HG02852 (cell line): ENCODE measurements at regions not wholly inside any gene's neighbourhood (a gene's known extent, or its start where the extent isn't known, plus 50 kb on each side); places are given as distances from the start of the nearest gene placed in this dataset.
A peak's percentile ranks its signal among the peaks of the same experiment; 100 is the strongest.
"Not testable (repeated sequence)": the region's sequence is repeated elsewhere in the genome, so short reads cannot be mapped to it uniquely, and the experiment has no call there.

Source experiments
- ATAC-seq: cut with Tn5 transposase; IDR thresholded peaks from one replicate; pipeline ENCODE4 v1.9.1; 2021; ENCODE audit warnings: mild to moderate bottlenecking, moderate library complexity; ENCODE audit not compliant: unreplicated experiment

GRCh38 chr5:57915536-57915935, 432.9 kb upstream of the ACTBL2 start:
- ATAC-seq: no peak

DNA sequence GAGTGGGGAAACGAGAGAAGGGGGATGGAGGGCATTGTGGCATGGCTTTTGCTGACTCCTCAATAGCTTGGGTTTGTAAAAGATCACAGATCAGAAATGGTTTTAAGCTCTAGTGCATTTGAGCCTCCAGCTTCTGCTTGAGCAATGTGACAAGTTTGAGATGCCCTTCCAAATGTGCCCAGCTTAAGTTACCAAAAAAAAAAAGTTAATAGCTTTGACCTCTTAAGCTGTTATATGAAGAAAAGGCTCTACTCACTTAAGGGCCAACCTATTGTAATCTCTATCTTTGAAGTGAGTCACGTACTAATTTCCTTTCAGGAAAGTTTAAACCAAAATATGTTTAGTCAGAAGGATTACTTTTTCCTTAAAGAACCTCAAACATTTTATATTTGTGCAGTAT, 428.8 kb upstream of the ACTBL2 start:
- ATAC-seq: no peak

DNA sequence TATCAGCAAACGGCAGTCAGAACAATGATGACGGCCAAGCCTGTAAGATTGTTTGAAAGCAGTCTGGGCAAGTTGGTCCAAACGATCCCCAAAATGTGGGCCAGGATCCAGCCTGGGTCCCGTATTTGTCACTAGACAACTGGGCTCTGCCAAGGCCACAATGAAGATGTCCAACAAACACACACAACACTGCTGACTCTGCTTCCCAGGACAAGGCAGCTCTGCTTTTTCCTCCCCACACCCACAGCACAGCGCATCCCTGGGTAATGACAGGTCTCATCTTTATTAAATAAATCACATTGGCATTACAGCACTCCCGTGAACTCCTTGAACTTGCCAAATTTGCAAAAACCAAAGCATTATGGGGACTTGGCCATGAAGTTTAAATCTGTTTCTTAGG, 424.1 kb upstream of the ACTBL2 start:
- no peak for ATAC-seq

- ATAC-seq: no peak
Measured at GRCh38 chr5:57903458-57903857, 420.8 kb upstream of the ACTBL2 start.

GRCh38 chr5:57902095-57902494, 419.5 kb upstream of the ACTBL2 start:
- ATAC-seq: no peak

- no peak for ATAC-seq
Measured at GRCh38 chr5:57900381-57900944, 417.9 kb upstream of the ACTBL2 start.

- no peak for ATAC-seq
Measured at GRCh38 chr5:57896576-57896975, 414.0 kb upstream of the ACTBL2 start.

DNA sequence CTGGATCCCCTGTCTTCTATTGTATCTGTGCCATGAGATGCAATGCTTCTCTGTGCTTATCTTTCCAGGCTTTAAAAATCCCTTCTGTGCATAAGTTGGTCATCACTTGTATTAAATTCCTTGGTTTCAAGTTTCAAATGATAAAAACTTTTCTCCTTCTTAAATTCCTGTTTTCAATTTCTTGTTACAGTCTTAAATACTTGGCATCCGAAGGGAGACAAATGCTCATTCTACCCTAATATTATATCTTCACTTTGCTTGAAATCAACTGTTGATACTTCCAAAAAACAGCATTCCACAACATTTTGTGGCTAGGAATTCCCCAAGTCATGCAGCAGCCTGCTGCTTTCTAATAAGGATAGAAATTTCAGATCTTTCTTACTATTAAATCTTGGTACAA, 413.2 kb upstream of the ACTBL2 start:
- no peak for ATAC-seq

DNA sequence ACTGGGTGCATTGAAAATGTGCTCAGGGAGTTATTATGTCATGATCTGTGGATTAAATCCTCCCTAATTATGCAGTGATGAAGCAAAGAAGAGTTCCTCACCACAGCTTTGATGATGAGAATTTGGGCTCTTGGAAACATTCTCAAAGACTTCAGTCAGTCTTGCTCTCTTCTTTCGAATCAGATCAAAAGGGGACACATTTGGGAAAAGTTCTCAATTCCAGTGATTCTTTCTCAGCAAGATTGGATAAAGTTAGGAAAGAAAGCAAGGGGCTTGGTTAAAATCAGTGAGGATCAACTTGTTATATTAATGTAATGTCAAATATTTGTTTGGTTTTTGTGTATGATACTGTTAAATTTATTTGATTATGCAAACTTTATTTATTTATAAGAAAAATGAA, 411.3 kb upstream of the ACTBL2 start:
- ATAC-seq: no peak

- no peak for ATAC-seq
Measured at GRCh38 chr5:57891443-57891842, 408.8 kb upstream of the ACTBL2 start.

GRCh38 chr5:57889558-57889957, 406.9 kb upstream of the ACTBL2 start:
- ATAC-seq: no peak

DNA sequence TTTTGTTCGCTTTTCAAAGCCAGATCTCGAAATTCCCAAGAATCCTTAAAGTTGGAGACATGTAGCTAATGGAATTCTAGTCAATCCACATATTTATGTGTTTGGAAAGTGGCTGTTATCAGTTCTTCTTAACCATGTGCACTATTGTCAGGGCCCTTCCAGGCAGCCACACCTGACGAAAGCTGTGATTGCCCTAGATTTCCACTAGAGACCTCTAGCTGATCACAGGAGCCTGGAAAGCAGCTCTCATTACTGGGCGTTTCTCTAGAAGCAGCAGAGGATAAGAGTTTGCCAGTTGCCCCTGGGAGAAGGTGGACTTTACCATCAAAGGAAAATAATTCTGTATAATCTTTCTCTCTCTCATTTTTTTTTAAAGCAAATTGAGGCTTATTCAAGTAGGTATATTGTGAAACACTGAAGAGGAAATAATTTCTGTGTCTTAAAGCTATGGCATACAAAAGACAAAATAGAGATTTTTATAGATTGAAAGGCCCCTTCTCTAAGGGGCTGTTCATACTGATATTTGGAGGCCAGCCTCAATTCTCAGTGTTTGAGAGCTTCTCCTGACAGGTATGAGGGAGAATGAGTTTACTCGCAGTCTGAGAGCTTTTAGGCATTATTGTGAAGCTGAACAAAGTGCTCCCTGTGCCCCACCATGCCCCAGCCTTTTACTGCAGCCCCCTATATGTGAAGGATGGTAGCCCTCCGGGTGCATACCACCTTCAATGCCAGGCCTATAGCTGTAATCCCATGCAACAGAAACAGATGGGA, 405.4 kb upstream of the ACTBL2 start:
- ATAC-seq: peak; percentile 54

DNA sequence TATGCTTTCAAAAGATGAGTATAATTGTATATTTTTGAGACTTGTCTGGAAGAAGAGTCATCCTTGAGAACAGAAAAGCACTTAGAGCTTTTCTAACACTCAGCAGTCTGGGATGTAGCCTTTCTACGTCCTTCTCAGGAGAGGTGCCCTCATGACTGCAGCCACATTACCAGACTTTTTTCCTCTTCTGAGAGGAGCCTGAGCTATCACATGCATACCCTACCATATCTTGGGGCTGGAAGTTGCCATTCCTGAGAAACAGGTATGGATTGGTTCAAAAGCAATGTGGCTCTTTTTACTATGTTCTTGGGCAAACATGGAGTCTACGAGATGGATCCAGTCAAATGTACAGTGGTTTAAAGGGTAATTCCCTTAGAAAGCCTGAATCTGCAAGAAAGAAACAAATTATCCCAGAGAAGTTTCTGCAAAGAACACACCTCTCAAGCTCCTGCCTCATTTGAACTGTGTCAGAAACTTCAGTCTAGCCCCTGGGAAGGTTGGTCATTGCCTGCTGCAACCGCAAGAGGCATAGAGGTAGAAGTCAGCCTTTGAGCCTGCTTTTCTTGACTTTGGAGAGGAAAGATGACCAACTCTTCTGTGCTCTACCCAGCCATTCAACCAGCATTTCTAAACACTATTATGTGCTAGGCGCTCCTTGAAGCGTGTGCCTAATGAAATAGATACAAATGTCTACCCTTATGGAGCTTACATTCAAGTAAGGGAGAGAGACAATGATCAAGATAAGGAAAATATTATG, 401.9 kb upstream of the ACTBL2 start:
- ATAC-seq: no peak

DNA sequence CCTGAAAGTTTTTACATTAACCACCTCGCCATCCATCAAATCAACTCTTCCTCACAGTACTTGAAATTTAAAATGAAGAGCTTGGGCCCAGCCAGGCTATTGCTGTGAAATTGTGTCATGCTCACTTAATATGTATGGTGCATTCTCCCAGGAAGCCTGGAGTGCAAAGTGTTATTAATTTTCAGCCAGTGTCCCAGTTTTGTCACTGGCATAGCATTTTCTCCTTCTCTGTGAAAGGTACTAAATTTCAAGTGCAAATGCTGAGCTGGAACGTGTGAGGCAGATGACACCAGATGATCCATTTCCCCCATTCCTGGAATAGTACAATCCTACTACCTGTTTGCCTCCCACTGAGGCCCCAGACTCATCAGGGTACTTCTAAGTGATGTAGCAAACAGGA, 397.6 kb upstream of the ACTBL2 start:
- no peak for ATAC-seq

DNA sequence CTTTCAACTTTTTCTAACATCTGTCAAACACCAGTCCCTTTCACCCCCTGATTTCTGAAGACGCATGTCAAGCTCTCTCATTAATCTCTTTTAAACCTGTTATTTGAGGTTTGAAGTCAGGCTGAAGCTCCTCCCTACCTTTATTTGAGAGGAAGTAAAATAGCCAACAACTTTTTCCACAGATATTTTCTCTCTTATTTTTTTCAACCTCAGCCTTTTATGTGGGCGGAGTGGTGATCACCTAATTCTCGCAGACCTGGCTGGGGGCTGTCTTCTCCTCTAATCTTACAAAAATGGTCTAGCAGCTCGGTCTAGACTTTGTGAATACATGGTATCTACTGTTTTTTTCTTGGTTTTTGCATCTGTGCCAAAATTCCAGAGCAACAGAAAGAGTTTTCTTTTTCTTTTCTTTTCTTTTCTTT, 395.7 kb upstream of the ACTBL2 start:
- ATAC-seq: no peak

- no peak for ATAC-seq
Measured at GRCh38 chr5:57871496-57871895, 388.9 kb upstream of the ACTBL2 start.

GRCh38 chr5:57870267-57870666, 387.7 kb upstream of the ACTBL2 start:
- not testable (repeated sequence) for ATAC-seq

DNA sequence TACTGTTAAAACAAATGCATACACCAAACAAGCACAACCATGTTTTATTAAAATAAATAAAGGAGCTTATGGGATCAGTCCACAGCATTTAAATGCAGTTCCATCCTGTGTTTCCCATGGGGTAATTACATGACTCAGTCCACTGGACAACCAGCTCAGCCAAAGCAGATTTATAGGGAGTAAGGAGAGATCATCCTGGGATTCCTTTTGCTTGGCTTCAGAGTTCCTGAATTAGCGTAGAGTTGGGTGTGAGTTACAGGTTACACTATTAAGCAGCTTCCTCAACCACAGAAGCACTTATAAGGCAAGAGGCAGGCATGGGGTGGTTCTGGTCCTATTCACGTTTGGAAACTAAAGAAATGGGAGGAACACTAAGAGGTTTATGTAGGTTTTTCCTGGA, 381.1 kb upstream of the ACTBL2 start:
- ATAC-seq: no peak

- no peak for ATAC-seq
Measured at GRCh38 chr5:57862942-57863341, 380.3 kb upstream of the ACTBL2 start.

DNA sequence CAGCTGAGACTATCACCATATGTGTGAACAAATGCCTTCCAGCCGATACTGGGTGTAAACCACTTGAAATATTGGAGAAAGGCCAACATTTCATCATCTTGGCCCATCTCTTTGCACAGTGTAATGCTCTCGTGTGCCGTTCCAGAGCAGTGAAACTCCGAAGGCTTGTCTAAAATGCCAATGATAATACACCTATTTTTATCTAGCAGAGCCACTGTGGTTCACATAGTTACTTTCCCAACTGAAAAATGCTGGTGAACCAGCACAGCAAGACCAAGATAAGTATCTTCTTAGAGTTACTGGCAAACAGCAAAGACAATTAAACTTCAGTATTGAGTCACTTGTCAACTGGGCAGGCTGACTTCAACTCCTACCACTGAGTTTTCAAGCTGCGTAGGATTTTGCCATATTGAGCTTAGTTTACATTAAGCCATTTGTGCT, 379.9 kb upstream of the ACTBL2 start:
- no peak for ATAC-seq

DNA sequence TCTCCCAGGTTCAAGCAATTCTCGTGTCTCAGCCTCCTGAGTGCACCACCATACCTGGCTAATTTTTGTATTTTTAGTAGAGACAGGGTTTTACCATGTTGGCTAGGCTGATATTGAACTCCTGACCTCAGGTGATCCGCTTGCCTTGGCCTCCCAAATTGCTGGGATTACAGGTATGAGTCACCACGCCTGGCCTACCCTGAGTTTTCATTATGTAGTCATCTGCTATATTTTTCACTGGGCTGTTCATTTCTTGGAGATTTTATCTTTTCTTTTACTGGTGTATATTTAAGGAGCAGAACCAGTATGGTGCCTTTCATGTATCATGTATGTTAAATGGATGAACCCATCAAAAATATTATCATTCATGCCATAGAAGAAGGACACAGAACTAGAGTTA, 377.0 kb upstream of the ACTBL2 start:
- ATAC-seq: no peak

DNA sequence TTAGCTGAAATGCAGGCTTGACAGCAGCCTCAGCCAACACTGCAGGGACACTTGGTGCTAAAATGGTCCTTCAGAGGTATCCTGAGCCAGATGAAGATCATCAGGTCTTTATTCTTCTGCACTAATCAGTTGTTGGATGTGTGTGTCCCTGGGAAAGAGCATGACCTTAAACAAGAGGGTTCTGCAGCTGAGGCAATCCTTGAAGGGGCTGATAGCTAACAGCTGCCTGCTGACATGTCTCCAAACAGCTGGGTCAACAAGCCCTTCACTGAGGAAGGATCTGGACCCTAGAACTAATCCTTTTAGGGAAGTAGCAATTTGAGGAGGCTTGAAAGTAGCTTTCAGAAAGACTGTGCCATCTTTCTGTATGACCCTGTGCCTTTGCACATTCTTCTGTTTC, 376.3 kb upstream of the ACTBL2 start:
- no peak for ATAC-seq
